Duodenal mucosa (tissue), 2 donors: ENCODE measurements at regions not wholly inside any gene's neighbourhood (a gene's known extent, or its start where the extent isn't known, plus 50 kb on each side); places are given as distances from the start of the nearest gene placed in this dataset.
"Not testable (repeated sequence)": the region's sequence is repeated elsewhere in the genome, so short reads cannot be mapped to it uniquely, and the experiment has no call there.

Experiments used
- H3K27ac ChIP-seq: one replicate; pipeline ENCODE4 v1.7.0; 2013; ENCODE audit warnings: low read depth, low read length
- H3K27me3 ChIP-seq, 2 donors: one replicate each; pipeline ENCODE4 v1.7.0; 2013; ENCODE audit warnings: low read length in 2 of 2, control low read depth in 1 of 2; ENCODE audit not compliant: insufficient read depth in 2 of 2, control insufficient read depth in 1 of 2
- H3K36me3 ChIP-seq, 2 donors: one replicate each; pipeline ENCODE4 v1.7.0; 2013; ENCODE audit warnings: low read length in 2 of 2, control low read depth in 1 of 2; ENCODE audit not compliant: insufficient read depth in 2 of 2, control insufficient read depth in 1 of 2
- H3K4me1 ChIP-seq, 2 donors: one replicate each; pipeline ENCODE4 v1.7.0; 2013; ENCODE audit warnings: low read length in 2 of 2, control low read depth in 1 of 2; ENCODE audit not compliant: insufficient read depth in 2 of 2, control insufficient read depth in 1 of 2
- H3K4me3 ChIP-seq, 2 donors: one replicate each; pipeline ENCODE4 v1.7.0; 2013; ENCODE audit warnings: low read length in 2 of 2, low read depth in 1 of 2
- H3K9ac ChIP-seq, 2 donors: one replicate each; pipeline ENCODE4 v1.7.0; 2013; ENCODE audit warnings: low read length in 2 of 2, low read depth in 1 of 2
- H3K9me3 ChIP-seq, 2 donors: one replicate each; pipeline ENCODE4 v1.7.0; 2013; ENCODE audit warnings: low read length in 2 of 2, control low read depth in 1 of 2; ENCODE audit not compliant: control insufficient read depth in 1 of 2

- not testable (repeated sequence) for H3K36me3 ChIP-seq, H3K27ac ChIP-seq, H3K4me1 ChIP-seq, H3K9ac ChIP-seq, H3K27me3 ChIP-seq, H3K9me3 ChIP-seq, H3K4me3 ChIP-seq
These were observed 470.6 kb upstream of the RGS6 start for GRCh38 chr14:71461617-71462016.

- peaks cover 0 to 2% of the 10 kb centered on the region in 2 donors for H3K9me3 ChIP-seq
- peaks cover 4 to 8% of the 10 kb centered on the region in 2 donors for H3K4me1 ChIP-seq
- H3K27ac ChIP-seq, result no peak overlapping the region
- no peak overlapping the region for H3K4me3 ChIP-seq
- H3K9ac ChIP-seq, result no peak overlapping the region
- H3K36me3 ChIP-seq, result peaks cover 0 to 4% of the 10 kb centered on the region in 2 donors
- no peaks in the 10 kb centered on the region for H3K27me3 ChIP-seq
These were observed 468.4 kb upstream of the RGS6 start for GRCh38 chr14:71463807-71464206.

DNA sequence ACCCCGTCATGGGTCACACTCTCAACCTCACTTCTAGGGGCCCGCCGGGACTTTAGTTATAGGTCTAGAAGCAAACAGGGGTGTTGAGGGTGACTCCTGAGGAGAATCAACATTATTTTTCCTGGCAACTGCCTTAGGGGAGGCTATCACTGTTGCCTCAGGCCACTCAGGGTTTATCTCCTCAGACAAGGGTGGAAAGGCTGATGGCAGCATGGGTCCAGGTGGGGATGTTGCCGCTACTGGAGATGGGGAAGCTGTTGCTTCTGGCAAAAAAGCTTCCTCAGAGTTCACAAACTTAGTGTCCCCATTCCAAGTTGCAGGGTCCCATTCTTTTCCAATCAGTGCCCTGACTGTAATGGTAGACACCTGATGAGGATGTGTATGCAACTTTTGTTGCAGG lies 467.4 kb upstream of the RGS6 start:
- H3K4me3 ChIP-seq, result no peak overlapping the region
- peaks cover 0 to 2% of the 10 kb centered on the region in 2 donors for H3K9me3 ChIP-seq
- no peak overlapping the region for H3K9ac ChIP-seq
- H3K27ac ChIP-seq, result no peak overlapping the region
- H3K4me1 ChIP-seq, result peaks cover 3 to 4% of the 10 kb centered on the region in 2 donors
- peaks cover 0 to 4% of the 10 kb centered on the region in 2 donors for H3K36me3 ChIP-seq
- no peaks in the 10 kb centered on the region for H3K27me3 ChIP-seq

DNA sequence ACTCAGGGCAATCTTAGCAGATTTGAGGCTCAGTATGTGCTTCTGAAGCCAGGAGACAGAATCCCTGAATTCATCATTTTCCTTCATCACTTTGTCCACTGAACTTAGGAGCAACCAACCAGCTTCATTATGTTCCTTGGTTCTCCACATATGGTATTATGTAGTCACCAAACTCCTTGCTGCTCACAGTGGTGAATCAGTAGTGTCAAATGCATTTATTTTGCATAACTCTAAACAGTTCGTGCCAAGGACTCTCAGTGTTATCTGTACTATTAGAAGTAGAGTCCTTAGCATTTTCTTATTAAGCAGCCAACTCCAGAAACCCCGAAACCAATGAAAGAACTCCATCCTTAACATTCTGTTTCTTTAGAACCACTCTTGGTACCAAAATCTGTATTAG lies 466.9 kb upstream of the RGS6 start:
- H3K4me1 ChIP-seq, result peaks cover 0 to under 1% of the 10 kb centered on the region in 2 donors
- no peak overlapping the region for H3K9ac ChIP-seq
- H3K9me3 ChIP-seq, result peaks cover 0 to 2% of the 10 kb centered on the region in 2 donors
- no peak overlapping the region for H3K4me3 ChIP-seq
- H3K36me3 ChIP-seq, result peaks cover 0 to 4% of the 10 kb centered on the region in 2 donors
- no peaks in the 10 kb centered on the region for H3K27me3 ChIP-seq
- H3K27ac ChIP-seq, result no peak overlapping the region

GRCh38 chr14:71466251-71466650 lies 466.0 kb upstream of the RGS6 start:
- Histone ChIP-seq H3K36me3 (no peaks in the 10 kb centered on the region), H3K4me3 (no peak overlapping the region), H3K4me1 (no peaks in the 10 kb centered on the region), H3K27me3 (no peaks in the 10 kb centered on the region), H3K9ac (no peak overlapping the region), H3K9me3 (no peaks in the 10 kb centered on the region), H3K27ac (no peak overlapping the region)

DNA sequence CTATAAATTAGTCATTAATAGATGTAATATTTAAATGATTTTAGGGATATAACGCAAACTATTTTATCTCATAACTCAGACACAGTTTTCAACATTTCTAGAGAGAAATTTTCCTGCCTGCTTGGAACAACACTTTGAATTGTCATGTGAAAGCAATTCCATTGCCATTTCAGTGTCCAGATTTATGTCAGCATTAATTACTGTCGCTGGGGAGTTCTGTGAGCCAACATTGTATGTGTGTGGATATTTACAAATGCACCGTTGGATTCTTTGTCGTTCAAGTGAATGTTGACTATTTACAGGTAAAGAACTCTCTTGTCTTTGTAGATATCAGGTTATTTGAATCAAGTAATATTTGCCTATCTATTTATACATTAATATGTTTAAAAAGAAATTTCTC lies 465.3 kb upstream of the RGS6 start:
- Histone ChIP-seq H3K36me3 (no peaks in the 10 kb centered on the region), H3K9me3 (no peaks in the 10 kb centered on the region), H3K9ac (no peak overlapping the region), H3K4me3 (no peak overlapping the region), H3K4me1 (no peaks in the 10 kb centered on the region), H3K27me3 (no peaks in the 10 kb centered on the region), H3K27ac (no peak overlapping the region)

- Histone ChIP-seq H3K27me3 (no peaks in the 10 kb centered on the region), H3K9me3 (no peaks in the 10 kb centered on the region), H3K4me1 (no peaks in the 10 kb centered on the region), H3K27ac (no peak overlapping the region), H3K36me3 (no peaks in the 10 kb centered on the region), H3K4me3 (no peak overlapping the region), H3K9ac (no peak overlapping the region)
These were observed 464.8 kb upstream of the RGS6 start for GRCh38 chr14:71467361-71467811.

DNA sequence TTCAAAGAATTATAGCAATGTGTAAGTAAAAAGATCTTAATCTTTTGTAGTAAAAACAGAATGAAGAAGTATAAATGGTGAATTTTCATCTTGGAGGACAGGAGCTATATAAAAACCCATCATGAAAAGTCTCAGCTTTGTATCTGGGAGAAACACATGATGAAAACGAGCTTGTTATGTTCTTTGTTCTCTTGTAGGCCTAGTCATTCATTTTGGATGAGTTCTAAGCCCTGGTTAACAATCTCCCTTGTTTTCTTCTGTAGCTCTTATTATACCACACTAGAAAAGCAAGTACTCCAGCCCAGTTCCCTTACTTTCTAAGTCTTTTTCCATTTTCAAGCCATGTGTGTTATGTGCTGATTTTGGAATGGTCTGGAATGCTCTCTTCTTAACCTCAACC lies 463.5 kb upstream of the RGS6 start:
- Histone ChIP-seq H3K4me1 (no peaks in the 10 kb centered on the region), H3K27ac (no peak overlapping the region), H3K36me3 (no peaks in the 10 kb centered on the region), H3K27me3 (no peaks in the 10 kb centered on the region), H3K9ac (no peak overlapping the region), H3K4me3 (no peak overlapping the region), H3K9me3 (no peaks in the 10 kb centered on the region)

DNA sequence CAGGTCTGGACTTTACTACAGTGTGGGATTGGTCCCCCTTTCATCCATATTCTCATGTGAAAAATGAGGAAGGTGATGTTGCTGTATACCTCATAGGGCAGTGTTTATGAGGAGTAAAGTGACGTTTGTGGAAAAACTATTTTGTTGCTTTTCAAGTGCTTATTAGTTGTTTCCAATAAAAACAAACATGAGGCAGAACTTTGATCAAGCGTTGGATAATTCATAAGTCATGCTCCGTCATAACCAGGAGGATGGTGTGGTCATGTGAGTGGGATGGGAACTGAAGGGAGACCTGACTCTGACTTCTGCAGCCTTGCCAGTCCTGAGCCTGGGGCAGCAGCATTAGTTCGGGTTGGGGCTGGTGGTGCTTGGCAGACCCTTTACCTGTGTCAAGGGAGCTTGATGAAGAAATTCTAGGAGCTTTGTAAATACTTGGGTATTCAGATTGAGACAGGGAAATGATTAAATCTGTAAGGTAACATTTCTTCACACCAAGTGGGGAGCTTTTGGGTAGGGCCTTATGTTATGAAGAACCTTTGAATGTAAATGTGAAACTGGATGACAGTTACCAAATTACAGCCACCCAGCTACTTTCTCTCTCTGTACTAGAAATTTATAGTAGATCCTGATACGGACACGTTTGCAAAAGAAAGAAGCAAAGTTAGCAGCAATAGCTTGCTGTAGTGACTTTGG lies 462.4 kb upstream of the RGS6 start:
- no peak overlapping the region for H3K4me3 ChIP-seq
- H3K4me1 ChIP-seq, result no peaks in the 10 kb centered on the region
- H3K36me3 ChIP-seq, result no peaks in the 10 kb centered on the region
- no peaks in the 10 kb centered on the region for H3K27me3 ChIP-seq
- no peaks in the 10 kb centered on the region for H3K9me3 ChIP-seq
- no peak overlapping the region for H3K27ac ChIP-seq
- no peak overlapping the region for H3K9ac ChIP-seq

- Histone ChIP-seq H3K4me1 (no peaks in the 10 kb centered on the region), H3K27me3 (no peaks in the 10 kb centered on the region), H3K36me3 (no peaks in the 10 kb centered on the region), H3K9me3 (no peaks in the 10 kb centered on the region), H3K9ac (no peak overlapping the region), H3K4me3 (no peak overlapping the region), H3K27ac (no peak overlapping the region)
These were observed 460.4 kb upstream of the RGS6 start for GRCh38 chr14:71471634-71472355.
